ENCODE measurements at regions not wholly inside any gene's neighbourhood (a gene's known extent, or its start where the extent isn't known, plus 50 kb on each side); places are given as distances from the start of the nearest gene placed in this dataset.

DNA sequence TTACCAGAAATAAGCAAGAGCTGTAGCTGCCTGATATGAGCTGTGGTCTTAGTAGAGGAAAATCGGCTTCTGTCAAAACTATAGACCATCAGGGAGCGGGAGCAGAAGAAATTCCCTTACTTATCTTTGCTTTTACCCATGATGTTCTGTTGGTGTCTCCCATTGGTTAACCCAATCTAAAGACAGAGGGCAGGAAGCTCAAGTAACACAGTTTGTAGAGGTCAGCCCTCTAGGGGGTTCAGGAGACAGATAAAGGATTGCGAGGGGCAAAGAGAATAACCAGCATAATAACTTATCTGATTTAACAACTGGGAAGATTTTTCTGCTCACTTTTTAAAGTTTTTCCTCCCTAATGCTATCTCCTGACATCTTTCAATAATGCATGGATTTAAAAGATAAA lies 142.4 kb downstream of the NTMT2 start:
- DNase-seq (ENCODE audit: low spot score in 2 of 2), result no peak
- no peak for TF ChIP-seq POLR2A (IDR thresholded peaks at IDR 0.05)
- TF ChIP-seq, protein P1, sequence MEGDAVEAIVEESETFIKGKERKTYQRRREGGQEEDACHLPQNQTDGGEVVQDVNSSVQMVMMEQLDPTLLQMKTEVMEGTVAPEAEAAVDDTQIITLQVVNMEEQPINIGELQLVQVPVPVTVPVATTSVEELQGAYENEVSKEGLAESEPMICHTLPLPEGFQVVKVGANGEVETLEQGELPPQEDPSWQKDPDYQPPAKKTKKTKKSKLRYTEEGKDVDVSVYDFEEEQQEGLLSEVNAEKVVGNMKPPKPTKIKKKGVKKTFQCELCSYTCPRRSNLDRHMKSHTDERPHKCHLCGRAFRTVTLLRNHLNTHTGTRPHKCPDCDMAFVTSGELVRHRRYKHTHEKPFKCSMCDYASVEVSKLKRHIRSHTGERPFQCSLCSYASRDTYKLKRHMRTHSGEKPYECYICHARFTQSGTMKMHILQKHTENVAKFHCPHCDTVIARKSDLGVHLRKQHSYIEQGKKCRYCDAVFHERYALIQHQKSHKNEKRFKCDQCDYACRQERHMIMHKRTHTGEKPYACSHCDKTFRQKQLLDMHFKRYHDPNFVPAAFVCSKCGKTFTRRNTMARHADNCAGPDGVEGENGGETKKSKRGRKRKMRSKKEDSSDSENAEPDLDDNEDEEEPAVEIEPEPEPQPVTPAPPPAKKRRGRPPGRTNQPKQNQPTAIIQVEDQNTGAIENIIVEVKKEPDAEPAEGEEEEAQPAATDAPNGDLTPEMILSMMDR (IDR thresholded peaks at IDR 0.05), result no peak
- 82 to 94% methylated on average over 3 of the region's 3 CpGs for WGBS, 2 donors
- intact Hi-C loops (cut with DNase I; ENCODE audit: low total_unique reads), result no loop called here
- no peak overlapping the region for H3K4me3 ChIP-seq (ENCODE audit: low read depth, poor library complexity, severe bottlenecking)

DNA sequence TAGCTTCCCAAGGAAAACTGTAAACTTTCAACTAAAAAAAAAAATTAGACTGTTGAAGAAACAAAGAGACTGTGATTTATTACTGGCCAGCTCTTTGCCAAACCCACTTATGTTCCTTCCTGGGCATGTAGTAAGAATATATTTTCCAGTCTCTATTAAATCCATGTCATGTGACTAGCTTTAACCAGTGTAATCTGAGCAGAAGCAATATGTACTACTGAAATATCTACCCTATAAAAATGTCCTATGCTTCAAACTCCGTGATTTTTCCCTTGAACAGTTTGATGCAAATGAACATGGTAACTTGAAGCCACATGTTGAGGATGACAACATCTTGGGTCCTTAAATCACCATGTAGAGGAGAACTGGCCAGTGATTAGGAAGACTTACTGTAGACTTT lies 144.5 kb downstream of the NTMT2 start:
- no peak for DNase-seq (ENCODE audit: low spot score in 2 of 2)
- WGBS, 2 donors, result 38 to 63% methylated on average over 1 of the region's 1 CpG
- intact Hi-C loops (cut with DNase I; ENCODE audit: low total_unique reads), result no loop called here
- no peak for TF ChIP-seq POLR2A (IDR thresholded peaks at IDR 0.05)
- TF ChIP-seq, protein P1 (IDR thresholded peaks at IDR 0.05), result no peak
- no peak overlapping the region for H3K4me3 ChIP-seq (ENCODE audit: low read depth, poor library complexity, severe bottlenecking)

DNA sequence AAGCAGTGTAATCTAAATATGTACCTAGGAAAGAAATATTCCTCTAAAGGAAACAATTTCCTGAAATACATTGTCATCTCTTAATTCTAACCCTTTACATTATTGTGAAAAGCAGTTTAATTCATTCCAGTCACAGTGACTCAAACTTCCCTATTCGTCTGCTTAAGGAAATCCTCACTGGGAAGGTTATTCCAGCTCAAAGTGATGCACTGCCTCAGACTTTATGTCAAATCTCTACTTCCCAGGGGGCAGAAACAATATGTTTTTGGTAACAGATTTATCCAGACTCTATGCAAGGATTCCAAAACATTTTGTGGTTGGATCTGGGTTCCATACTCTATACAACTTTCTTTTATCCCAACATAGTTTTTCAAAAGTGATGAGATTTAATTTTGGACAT lies 145.2 kb downstream of the NTMT2 start:
- no peak for TF ChIP-seq POLR2A (IDR thresholded peaks at IDR 0.05)
- 50 to 60% methylated on average over 1 of the region's 1 CpG for WGBS, 2 donors
- H3K4me3 ChIP-seq (ENCODE audit: low read depth, poor library complexity, severe bottlenecking), result no peak overlapping the region
- no peak for DNase-seq (ENCODE audit: low spot score in 2 of 2)
- intact Hi-C loops (cut with DNase I; ENCODE audit: low total_unique reads), result no loop called here

DNA sequence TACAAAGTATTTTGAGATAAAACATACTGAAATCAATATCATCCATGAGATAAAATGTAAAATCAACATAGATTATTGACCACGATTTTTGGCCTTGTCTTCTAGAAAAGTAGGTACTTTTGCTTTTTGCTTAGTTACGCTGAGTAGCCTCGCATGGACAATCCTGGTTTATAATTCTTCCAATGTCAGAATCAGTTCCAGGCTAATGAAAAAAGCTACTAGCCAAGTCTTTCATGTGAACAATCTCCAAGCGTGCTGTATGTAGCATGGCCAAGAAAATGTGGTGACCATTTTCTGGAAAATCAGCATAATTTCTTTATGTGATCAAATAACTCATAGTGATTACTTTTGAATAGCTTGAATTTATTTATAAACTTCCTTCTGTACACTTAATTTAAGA lies 145.8 kb downstream of the NTMT2 start:
- H3K4me3 ChIP-seq (ENCODE audit: low read depth, poor library complexity, severe bottlenecking), result no peak overlapping the region
- WGBS, 2 donors, result 76 to 86% methylated on average over 4 of the region's 4 CpGs
- no peak for DNase-seq (ENCODE audit: low spot score in 2 of 2)
- intact Hi-C loops (cut with DNase I; ENCODE audit: low total_unique reads), result no loop called here
- TF ChIP-seq POLR2A (IDR thresholded peaks at IDR 0.05), result no peak
- TF ChIP-seq, protein P1 (IDR thresholded peaks at IDR 0.05), result no peak

DNA sequence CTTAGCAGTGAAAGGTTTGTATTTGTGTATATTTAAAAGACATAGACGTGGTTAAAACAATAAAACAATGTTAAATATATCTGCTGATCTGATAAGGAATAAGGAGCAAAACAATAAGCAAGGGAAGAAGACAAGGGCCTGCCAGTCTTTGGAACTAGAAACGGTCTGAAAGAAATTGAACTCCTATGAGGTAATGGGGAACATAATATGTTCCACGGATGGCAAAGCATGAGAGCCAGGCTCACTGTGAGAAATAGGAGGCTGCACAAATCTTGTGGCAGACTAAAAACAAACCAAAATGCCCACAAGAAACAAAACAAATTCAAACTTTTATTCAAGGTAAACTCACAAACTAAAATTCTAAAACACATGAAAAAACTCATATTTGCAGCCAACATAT lies 150.5 kb downstream of the NTMT2 start:
- no peak for TF ChIP-seq POLR2A (IDR thresholded peaks at IDR 0.05)
- TF ChIP-seq, protein P1 (IDR thresholded peaks at IDR 0.05), result no peak
- WGBS, 2 donors, result 25 to 41% methylated on average over 3 of the region's 3 CpGs
- intact Hi-C loops (cut with DNase I; ENCODE audit: low total_unique reads), result no loop called here
- DNase-seq (ENCODE audit: low spot score in 2 of 2), result no peak
- H3K4me3 ChIP-seq (ENCODE audit: low read depth, poor library complexity, severe bottlenecking), result no peak overlapping the region

DNA sequence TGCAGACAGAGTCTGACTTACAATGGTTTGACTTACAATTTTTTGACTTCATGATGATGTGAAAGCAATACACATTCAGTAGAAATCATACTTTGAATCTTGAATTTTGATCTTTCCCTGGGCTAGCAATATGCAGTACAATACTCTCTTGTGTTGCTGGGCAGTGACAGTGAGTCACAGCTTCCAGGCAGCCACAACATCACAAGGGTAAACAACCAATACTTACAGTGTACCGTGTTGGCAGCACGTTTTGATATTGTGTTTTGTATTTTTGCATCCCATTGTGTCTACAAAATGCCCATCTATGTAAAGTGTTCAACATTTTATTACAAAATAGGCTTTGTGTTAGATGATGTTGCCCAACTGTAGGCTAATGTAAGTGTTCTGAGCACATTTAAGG lies 150.9 kb downstream of the NTMT2 start:
- WGBS, 2 donors, result 52 to 53% methylated on average over 2 of the region's 2 CpGs
- DNase-seq (ENCODE audit: low spot score in 2 of 2), result no peak
- H3K4me3 ChIP-seq (ENCODE audit: low read depth, poor library complexity, severe bottlenecking), result no peak overlapping the region
- no peak for TF ChIP-seq POLR2A (IDR thresholded peaks at IDR 0.05)
- TF ChIP-seq, protein P1 (IDR thresholded peaks at IDR 0.05), result no peak
- intact Hi-C loops (cut with DNase I; ENCODE audit: low total_unique reads), result no loop called here

Measured in lower leg skin (tissue), 4 donors.